Mesendoderm (in vitro differentiated cells): ENCODE measurements at regions not wholly inside any gene's neighbourhood (a gene's known extent, or its start where the extent isn't known, plus 50 kb on each side); places are given as distances from the start of the nearest gene placed in this dataset.

Experiments used
- DNase-seq: peaks from one replicate; pipeline ENCODE4 v3.0.0; 2013
- H2AK5ac ChIP-seq: 2 replicates; pipeline ENCODE4 v1.6.1; 2013; ENCODE audit warnings: low read length, inconsistent platforms
- H2BK120ac ChIP-seq: 2 replicates; pipeline ENCODE4 v1.6.1; 2013; ENCODE audit warnings: low read depth, mild to moderate bottlenecking, low read length, moderate library complexity, mixed read lengths
- H2BK15ac ChIP-seq: replicated peaks from 2 replicates; pipeline ENCODE4 v1.6.1; 2013; ENCODE audit warnings: low read depth, mild to moderate bottlenecking, moderate library complexity
- H2BK5ac ChIP-seq: 2 replicates; pipeline ENCODE4 v1.6.1; 2013; ENCODE audit warnings: low read length, inconsistent platforms
- H3K18ac ChIP-seq: 2 replicates; pipeline ENCODE4 v1.6.1; 2013; ENCODE audit warnings: mild to moderate bottlenecking, low read length, mixed read lengths
- H3K23ac ChIP-seq: one replicate; pipeline ENCODE4 v1.6.1; 2013; ENCODE audit warnings: low read length
- H3K27ac ChIP-seq: 2 replicates; pipeline ENCODE4 v1.5.1; 2013; ENCODE audit warnings: low read depth, mild to moderate bottlenecking, inconsistent platforms, low read length, moderate library complexity
- H3K27me3 ChIP-seq: 2 replicates; pipeline ENCODE4 v1.6.1; 2013; ENCODE audit warnings: low read length, control low read depth, mild to moderate bottlenecking, inconsistent platforms; ENCODE audit not compliant: insufficient read depth, poor library complexity
- H3K36me3 ChIP-seq: 2 replicates; pipeline ENCODE4 v1.6.1; 2013; ENCODE audit warnings: low read length, inconsistent platforms; ENCODE audit not compliant: control insufficient read depth, insufficient read depth
- H3K4ac ChIP-seq: one replicate; pipeline ENCODE4 v1.6.1; 2013; ENCODE audit warnings: low read depth, mild to moderate bottlenecking, low read length, moderate library complexity
- H3K4me1 ChIP-seq: 2 replicates; pipeline ENCODE4 v1.6.1; 2013; ENCODE audit warnings: low read depth, low read length, inconsistent platforms; ENCODE audit not compliant: control insufficient read depth
- H3K4me2 ChIP-seq: 2 replicates; pipeline ENCODE4 v1.6.1; 2013; ENCODE audit warnings: low read length
- H3K4me3 ChIP-seq: 2 replicates; pipeline ENCODE4 v1.5.1; 2013; ENCODE audit warnings: mild to moderate bottlenecking, low read length
- H3K56ac ChIP-seq: one replicate; pipeline ENCODE4 v1.6.1; 2013; ENCODE audit warnings: low read length
- H3K79me1 ChIP-seq: 2 replicates; pipeline ENCODE4 v1.6.1; 2013; ENCODE audit warnings: low read length, inconsistent platforms
- H3K79me2 ChIP-seq: 2 replicates; pipeline ENCODE4 v1.6.1; 2013; ENCODE audit warnings: mild to moderate bottlenecking, low read length; ENCODE audit not compliant: control insufficient read depth, insufficient read depth
- H3K9ac ChIP-seq: 2 replicates; pipeline ENCODE4 v1.6.1; 2013; ENCODE audit warnings: low read length, inconsistent platforms
- H4K5ac ChIP-seq: one replicate; pipeline ENCODE4 v1.6.1; 2013; ENCODE audit warnings: low read length
- H4K8ac ChIP-seq: one replicate; pipeline ENCODE4 v1.6.1; 2013; ENCODE audit warnings: low read depth, mild to moderate bottlenecking, control low read depth, low read length, moderate library complexity
- WGBS: extraction: QIAGEN DNeasy Blood & Tissue Kit; methylation state at CpG from one replicate; pipeline ENCODE4 v1.1.7; 2013; ENCODE audit warnings: low lambda C conversion rate, missing lambda C conversion rate; ENCODE audit not compliant: insufficient coverage; ENCODE audit errors: extremely low coverage; 5-methylcytosine and 5-hydroxymethylcytosine counted together

GRCh38 chr16:55136356-55137150 lies 187.4 kb upstream of the IRX6 start:
- H3K23ac ChIP-seq: no peak overlapping the region
- H3K9ac ChIP-seq: no peak overlapping the region
- H3K36me3 ChIP-seq: no peaks in the 10 kb centered on the region
- H3K27me3 ChIP-seq: no peaks in the 10 kb centered on the region
- no peak overlapping the region for H2BK15ac ChIP-seq
- DNase-seq: no peak
- H2BK5ac ChIP-seq: no peak overlapping the region
- no peak overlapping the region for H4K5ac ChIP-seq
- H3K56ac ChIP-seq: no peak overlapping the region
- H3K79me2 ChIP-seq: no peaks in the 10 kb centered on the region
- no CpG with 5 or more reads among the region's 1 CpG for WGBS
- no peak overlapping the region for H4K8ac ChIP-seq
- no peak overlapping the region for H3K4me3 ChIP-seq
- H3K4me2 ChIP-seq: no peak overlapping the region
- H2AK5ac ChIP-seq: no peak overlapping the region
- no peak overlapping the region for H3K18ac ChIP-seq
- no peak overlapping the region for H2BK120ac ChIP-seq
- H3K27ac ChIP-seq: no peak overlapping the region
- no peak overlapping the region for H3K4ac ChIP-seq
- peaks cover 5% of the 10 kb centered on the region for H3K4me1 ChIP-seq
- no peaks in the 10 kb centered on the region for H3K79me1 ChIP-seq

GRCh38 chr16:55138298-55138697 lies 185.7 kb upstream of the IRX6 start:
- Histone ChIP-seq H3K18ac (no peak overlapping the region), H2BK5ac (no peak overlapping the region), H4K5ac (no peak overlapping the region), H3K9ac (no peak overlapping the region), H4K8ac (no peak overlapping the region), H3K4ac (no peak overlapping the region), H3K27me3 (no peaks in the 10 kb centered on the region), H3K4me2 (no peak overlapping the region), H2BK15ac (no peak overlapping the region), H3K23ac (no peak overlapping the region), H3K36me3 (no peaks in the 10 kb centered on the region), H3K4me1 (peaks cover 3% of the 10 kb centered on the region), H3K79me2 (no peaks in the 10 kb centered on the region), H2AK5ac (no peak overlapping the region), H3K4me3 (no peak overlapping the region), H3K56ac (no peak overlapping the region), H3K79me1 (no peaks in the 10 kb centered on the region), H3K27ac (no peak overlapping the region), H2BK120ac (no peak overlapping the region)
- no CpG with 5 or more reads among the region's 3 CpGs for WGBS
- DNase-seq: no peak

DNA sequence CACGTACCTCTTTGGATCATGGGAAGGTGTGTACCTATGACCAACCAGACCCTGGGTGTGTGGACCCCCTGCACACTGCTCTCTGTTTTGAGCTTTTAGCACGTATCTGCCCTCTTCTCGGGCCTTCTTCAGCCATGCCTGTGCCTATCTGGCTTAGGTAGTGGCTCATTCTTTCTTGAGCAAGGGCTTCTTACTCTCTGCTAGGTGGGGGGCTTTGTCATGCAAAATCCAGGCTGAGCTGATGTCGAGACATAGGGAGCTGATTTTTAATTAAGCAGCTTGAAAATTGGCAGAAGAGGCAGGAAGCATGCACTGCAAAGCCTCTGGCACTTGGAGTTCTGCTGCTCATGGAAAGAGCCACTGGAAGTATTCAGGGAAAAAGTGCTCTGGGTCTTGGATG lies 181.6 kb upstream of the IRX6 start:
- Histone ChIP-seq H3K79me1 (no peaks in the 10 kb centered on the region), H3K4me2 (no peak overlapping the region), H3K18ac (no peak overlapping the region), H3K23ac (no peak overlapping the region), H3K27me3 (no peaks in the 10 kb centered on the region), H3K4ac (no peak overlapping the region), H2AK5ac (no peak overlapping the region), H3K56ac (no peak overlapping the region), H3K4me3 (no peak overlapping the region), H3K36me3 (no peaks in the 10 kb centered on the region), H2BK15ac (no peak overlapping the region), H3K79me2 (no peaks in the 10 kb centered on the region), H3K27ac (no peak overlapping the region), H2BK5ac (no peak overlapping the region), H3K4me1 (no peaks in the 10 kb centered on the region), H2BK120ac (no peak overlapping the region), H4K8ac (no peak overlapping the region), H3K9ac (no peak overlapping the region), H4K5ac (no peak overlapping the region)
- DNase-seq: no peak
- no CpG with 5 or more reads among the region's 4 CpGs for WGBS

- Histone ChIP-seq H3K27ac (no peak overlapping the region), H3K36me3 (no peaks in the 10 kb centered on the region)
- no CpG with 5 or more reads among the region's 3 CpGs for WGBS
Observed at GRCh38 chr16:55144651-55145050, 179.4 kb upstream of the IRX6 start.

GRCh38 chr16:55145771-55146603 lies 178.0 kb upstream of the IRX6 start:
- DNase-seq: no peak
- no peaks in the 10 kb centered on the region for H3K4me1 ChIP-seq
- no peak overlapping the region for H3K18ac ChIP-seq
- H3K9ac ChIP-seq: no peak overlapping the region
- H2AK5ac ChIP-seq: no peak overlapping the region
- H3K79me1 ChIP-seq: no peaks in the 10 kb centered on the region
- no peak overlapping the region for H3K56ac ChIP-seq
- H3K23ac ChIP-seq: no peak overlapping the region
- no peaks in the 10 kb centered on the region for H3K27me3 ChIP-seq
- no peak overlapping the region for H3K4me3 ChIP-seq
- no peaks in the 10 kb centered on the region for H3K36me3 ChIP-seq
- H3K27ac ChIP-seq: no peak overlapping the region
- H3K4ac ChIP-seq: no peak overlapping the region
- no peak overlapping the region for H4K5ac ChIP-seq
- H3K4me2 ChIP-seq: no peak overlapping the region
- no peak overlapping the region for H2BK5ac ChIP-seq
- H3K79me2 ChIP-seq: no peaks in the 10 kb centered on the region
- H2BK120ac ChIP-seq: no peak overlapping the region
- no CpG with 5 or more reads among the region's 2 CpGs for WGBS
- H2BK15ac ChIP-seq: no peak overlapping the region
- no peak overlapping the region for H4K8ac ChIP-seq

More at GRCh38 chr16:55144651-55145050, 179.4 kb upstream of the IRX6 start:
- Histone ChIP-seq H3K56ac (no peak overlapping the region), H2BK5ac (no peak overlapping the region), H3K9ac (no peak overlapping the region), H3K4me3 (no peak overlapping the region), H2BK15ac (no peak overlapping the region), H4K8ac (no peak overlapping the region), H3K79me2 (no peaks in the 10 kb centered on the region), H3K23ac (no peak overlapping the region), H3K4me1 (no peaks in the 10 kb centered on the region), H3K18ac (no peak overlapping the region), H3K79me1 (no peaks in the 10 kb centered on the region), H3K4ac (no peak overlapping the region), H3K4me2 (no peak overlapping the region), H2AK5ac (no peak overlapping the region), H3K27me3 (no peaks in the 10 kb centered on the region), H2BK120ac (no peak overlapping the region), H4K5ac (no peak overlapping the region)
- no peak for DNase-seq
